ENCODE measurements at regions not wholly inside any gene's neighbourhood (a gene's known extent, or its start where the extent isn't known, plus 50 kb on each side); places are given as distances from the start of the nearest gene placed in this dataset.

DNA sequence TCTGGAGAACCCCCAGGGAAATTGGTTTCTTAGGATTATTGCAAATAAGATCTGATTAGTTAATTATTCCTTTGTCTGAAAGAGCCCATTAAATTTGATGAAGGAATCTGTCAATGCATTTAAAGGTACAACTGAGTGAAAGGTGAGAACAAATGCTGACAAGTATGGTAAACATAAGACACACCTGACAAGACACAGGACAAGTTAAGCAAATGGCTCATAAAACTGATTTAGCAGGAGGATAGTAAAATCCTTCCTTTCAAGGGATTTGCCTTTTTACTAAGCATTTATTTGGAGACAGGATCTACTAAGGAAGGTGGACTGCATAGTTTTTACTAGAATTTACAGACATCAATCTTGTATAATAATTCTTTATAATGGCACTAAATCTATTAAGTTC lies 553.9 kb downstream of the SPRY1 start:
- no peak for TF ChIP-seq POLR2AphosphoS5 (IDR thresholded peaks at IDR 0.05; ENCODE audit: low read depth, low read length)
- TF ChIP-seq TAF1 (IDR thresholded peaks at IDR 0.05; ENCODE audit: borderline replicate concordance, low read depth, low read length): no peak
- TF ChIP-seq POLR2A (IDR thresholded peaks at IDR 0.05; ENCODE audit: low read depth, low read length): no peak
- FAIRE-seq (no peak), DNase-seq (ENCODE audit: insufficient read length) (no peak)

DNA sequence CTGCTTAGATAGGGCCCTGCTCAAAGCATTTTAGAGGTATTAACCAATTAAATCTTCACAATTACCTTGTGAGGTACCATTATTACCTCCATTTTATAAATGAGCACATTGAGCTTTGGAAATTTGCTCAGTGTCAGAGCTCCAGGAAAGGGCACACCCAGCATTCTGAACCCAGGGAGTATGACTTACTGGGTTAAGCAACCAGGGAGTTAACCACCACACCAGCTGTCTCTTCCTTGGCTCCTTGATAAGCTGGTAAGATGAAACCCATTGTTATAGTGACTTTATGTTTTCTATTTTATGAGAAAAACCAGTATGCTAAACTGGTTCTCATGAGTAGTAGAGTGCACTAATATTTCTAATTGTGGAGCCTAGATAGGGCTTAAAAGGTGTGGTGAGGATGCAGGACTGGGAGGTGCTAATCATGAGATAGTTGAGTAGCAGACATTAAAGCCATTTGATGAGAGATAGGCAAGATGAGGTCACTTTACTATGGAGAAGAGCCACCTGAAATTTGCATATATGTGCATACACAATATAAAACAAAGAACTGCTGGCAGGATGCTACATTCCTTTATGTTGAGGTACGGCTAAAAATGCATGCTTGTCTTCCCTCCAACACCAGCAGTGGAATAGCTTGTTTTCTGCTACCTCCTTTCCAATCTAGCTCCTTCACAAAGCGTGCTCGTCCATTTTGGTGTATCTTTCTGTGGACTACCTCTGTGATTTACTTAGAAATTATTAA lies 556.1 kb downstream of the SPRY1 start:
- TF ChIP-seq POLR2A (IDR thresholded peaks at IDR 0.05; ENCODE audit: low read depth, low read length): no peak
- no peak for TF ChIP-seq POLR2AphosphoS5 (IDR thresholded peaks at IDR 0.05; ENCODE audit: low read depth, low read length)
- TF ChIP-seq TAF1 (IDR thresholded peaks at IDR 0.05; ENCODE audit: borderline replicate concordance, low read depth, low read length): no peak
- DNase-seq (ENCODE audit: insufficient read length): no peak
- FAIRE-seq: no peak

DNA sequence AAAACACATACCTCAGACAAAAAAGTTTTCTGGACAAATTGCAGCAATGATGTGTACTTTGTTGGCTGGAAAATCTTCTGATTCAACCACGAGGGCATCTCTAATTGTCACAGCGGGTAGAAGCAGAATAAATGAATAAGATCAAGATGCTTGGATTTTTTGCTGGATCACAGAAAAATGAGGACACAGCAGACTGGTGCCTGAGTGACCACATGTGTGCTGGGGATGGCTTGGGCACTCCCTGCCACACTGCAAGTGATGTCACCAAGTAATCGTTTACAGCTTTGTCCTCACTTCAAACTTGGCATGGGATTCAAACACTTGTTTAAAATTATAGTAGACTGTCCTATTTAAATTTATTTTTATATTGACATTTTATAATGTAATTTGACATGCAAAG lies 557.0 kb downstream of the SPRY1 start:
- DNase-seq (ENCODE audit: insufficient read length) (no peak), FAIRE-seq (no peak)
- no peak for TF ChIP-seq POLR2AphosphoS5 (IDR thresholded peaks at IDR 0.05; ENCODE audit: low read depth, low read length)

DNA sequence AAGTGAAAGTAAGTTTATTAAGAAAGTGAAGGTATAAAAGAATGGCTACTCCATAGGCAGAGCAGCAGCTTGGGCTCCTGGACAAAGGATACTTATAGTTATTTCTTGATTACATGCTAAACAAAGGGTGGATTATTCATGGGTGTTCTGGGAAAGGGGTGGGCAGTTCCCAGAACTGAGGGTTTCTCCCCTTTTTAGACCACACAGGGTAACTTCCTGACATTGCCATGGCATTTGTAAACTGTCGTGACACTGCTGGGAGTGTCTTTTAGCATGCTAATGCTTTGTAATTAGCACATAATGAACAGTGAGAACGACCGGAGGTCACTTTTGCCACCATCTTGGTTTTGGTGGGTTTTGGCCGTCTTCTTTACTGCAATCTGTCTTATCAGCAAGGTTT lies 557.6 kb downstream of the SPRY1 start:
- FAIRE-seq (no peak), DNase-seq (ENCODE audit: insufficient read length) (no peak)
- no peak for TF ChIP-seq POLR2AphosphoS5 (IDR thresholded peaks at IDR 0.05; ENCODE audit: low read depth, low read length)
- no peak for TF ChIP-seq TAF1 (IDR thresholded peaks at IDR 0.05; ENCODE audit: borderline replicate concordance, low read depth, low read length)
- no peak for TF ChIP-seq POLR2A (IDR thresholded peaks at IDR 0.05; ENCODE audit: low read depth, low read length)

DNA sequence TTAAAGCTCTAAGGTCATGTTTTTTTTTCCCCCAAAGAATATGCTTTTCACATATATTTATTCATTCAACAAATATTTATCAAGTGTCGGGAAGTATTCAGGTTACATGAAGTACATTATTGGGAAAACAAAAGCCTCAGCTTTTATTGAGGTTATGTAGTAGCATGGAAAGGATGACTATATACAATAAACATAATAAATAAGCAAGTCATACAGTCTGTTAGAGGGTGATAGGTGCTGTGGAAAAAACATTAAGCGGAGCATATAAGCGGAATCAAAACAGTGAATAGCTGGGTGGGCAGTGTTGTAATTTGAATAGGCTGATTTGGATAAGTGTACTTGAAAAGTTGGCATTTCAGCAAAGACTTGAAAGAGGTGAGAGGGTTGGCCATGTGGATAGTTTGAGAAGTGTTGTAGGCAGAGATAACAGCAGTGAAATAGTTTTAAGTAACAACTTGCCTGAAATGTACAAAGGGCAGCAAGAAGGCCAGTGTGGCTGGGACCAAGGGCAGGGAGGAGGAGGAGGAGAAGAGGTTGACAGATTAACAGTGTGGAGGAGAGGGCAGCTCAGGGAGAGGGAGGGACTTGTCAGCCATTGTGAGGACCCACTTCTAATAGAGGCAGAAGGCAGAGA lies 558.7 kb downstream of the SPRY1 start:
- DNase-seq (ENCODE audit: insufficient read length) (no peak), FAIRE-seq (no peak)
- TF ChIP-seq POLR2AphosphoS5 (IDR thresholded peaks at IDR 0.05; ENCODE audit: low read depth, low read length) (no peak), TAF1 (IDR thresholded peaks at IDR 0.05; ENCODE audit: borderline replicate concordance, low read depth, low read length) (no peak), POLR2A (IDR thresholded peaks at IDR 0.05; ENCODE audit: low read depth, low read length) (no peak)

DNA sequence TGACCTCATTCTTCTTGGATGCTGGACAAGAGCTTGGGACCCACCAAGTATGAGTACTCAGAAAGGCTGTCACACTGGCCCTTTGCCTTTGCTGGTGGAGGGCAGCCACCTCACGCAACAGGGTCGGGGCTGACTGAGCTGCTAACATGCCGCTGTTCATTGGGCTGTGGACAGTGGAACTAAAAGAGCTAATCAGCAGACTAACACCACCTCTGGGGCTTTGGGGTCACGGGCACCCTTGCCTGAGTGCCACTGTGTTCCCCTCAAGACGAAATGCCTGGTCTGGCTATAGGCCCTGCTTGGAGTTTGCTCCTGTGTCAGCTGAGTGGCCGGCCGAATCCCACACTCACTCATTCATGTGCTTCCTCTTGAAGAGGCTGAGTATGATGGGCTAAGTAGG lies 559.6 kb downstream of the SPRY1 start:
- TF ChIP-seq TAF1 (IDR thresholded peaks at IDR 0.05; ENCODE audit: borderline replicate concordance, low read depth, low read length) (no peak), POLR2AphosphoS5 (IDR thresholded peaks at IDR 0.05; ENCODE audit: low read depth, low read length) (no peak), POLR2A (IDR thresholded peaks at IDR 0.05; ENCODE audit: low read depth, low read length) (no peak)
- FAIRE-seq: no peak
- no peak for DNase-seq (ENCODE audit: insufficient read length)

DNA sequence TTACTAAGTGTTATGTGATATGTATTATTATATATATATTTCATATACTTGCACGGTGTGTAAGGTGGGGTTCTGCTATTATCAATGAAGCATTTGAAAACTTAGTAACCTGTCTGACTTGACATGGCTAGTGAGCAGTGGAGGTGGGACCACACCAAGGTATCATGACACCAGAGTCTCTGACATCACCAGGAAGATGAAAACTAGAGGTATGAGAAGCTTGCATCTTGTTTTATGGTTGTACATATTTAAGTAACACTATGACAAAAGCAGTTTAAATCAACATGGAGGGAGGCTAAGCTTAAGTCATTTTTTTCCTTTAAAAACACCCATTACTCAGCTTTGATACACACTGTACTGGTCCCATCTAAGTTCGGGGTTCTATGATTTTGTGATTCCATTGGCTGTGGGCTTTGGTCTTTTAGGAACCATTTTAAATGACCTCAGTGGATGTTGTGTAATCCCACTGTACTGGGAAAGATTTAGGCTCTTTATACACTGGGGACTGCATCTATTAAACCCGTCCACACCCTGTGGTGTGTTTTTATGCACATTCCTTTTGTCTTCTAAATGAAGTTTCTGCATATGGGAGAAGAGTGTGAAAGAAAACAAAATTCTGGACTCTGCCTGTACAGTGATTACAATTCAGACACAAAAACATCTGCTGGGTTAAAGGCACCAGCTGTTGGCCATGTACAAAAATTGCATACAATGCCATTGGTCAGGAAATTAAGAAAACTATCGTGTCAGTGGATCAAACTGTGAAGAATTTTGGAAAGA lies 570.6 kb downstream of the SPRY1 start:
- DNase-seq (ENCODE audit: insufficient read length) (no peak), FAIRE-seq (no peak)
- TF ChIP-seq TAF1 (IDR thresholded peaks at IDR 0.05; ENCODE audit: borderline replicate concordance, low read depth, low read length) (no peak), POLR2A (IDR thresholded peaks at IDR 0.05; ENCODE audit: low read depth, low read length) (no peak)

DNA sequence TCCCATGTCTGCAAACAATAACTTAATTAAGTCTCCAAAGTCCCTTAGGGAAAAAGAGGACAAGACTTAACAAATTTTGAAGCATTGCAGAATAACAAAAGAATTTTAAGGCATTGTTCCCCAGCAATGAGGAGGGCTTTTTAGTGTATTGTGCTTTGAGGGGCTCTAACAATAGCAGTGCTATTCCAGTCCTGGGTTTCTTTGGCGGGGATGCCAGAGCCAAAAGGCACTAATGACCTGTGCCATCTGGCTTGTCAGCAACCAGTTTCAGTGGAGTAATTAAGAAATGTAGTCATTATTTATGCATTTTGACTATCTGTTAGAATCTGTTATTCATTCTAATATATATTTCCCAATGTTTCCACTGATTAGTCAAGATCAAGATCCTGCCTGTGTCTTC lies 575.4 kb downstream of the SPRY1 start:
- DNase-seq (ENCODE audit: insufficient read length) (no peak), FAIRE-seq (no peak)
- no peak for TF ChIP-seq TAF1 (IDR thresholded peaks at IDR 0.05; ENCODE audit: borderline replicate concordance, low read depth, low read length)
- TF ChIP-seq POLR2AphosphoS5 (IDR thresholded peaks at IDR 0.05; ENCODE audit: low read depth, low read length): no peak
- no peak for TF ChIP-seq POLR2A (IDR thresholded peaks at IDR 0.05; ENCODE audit: low read depth, low read length)

DNA sequence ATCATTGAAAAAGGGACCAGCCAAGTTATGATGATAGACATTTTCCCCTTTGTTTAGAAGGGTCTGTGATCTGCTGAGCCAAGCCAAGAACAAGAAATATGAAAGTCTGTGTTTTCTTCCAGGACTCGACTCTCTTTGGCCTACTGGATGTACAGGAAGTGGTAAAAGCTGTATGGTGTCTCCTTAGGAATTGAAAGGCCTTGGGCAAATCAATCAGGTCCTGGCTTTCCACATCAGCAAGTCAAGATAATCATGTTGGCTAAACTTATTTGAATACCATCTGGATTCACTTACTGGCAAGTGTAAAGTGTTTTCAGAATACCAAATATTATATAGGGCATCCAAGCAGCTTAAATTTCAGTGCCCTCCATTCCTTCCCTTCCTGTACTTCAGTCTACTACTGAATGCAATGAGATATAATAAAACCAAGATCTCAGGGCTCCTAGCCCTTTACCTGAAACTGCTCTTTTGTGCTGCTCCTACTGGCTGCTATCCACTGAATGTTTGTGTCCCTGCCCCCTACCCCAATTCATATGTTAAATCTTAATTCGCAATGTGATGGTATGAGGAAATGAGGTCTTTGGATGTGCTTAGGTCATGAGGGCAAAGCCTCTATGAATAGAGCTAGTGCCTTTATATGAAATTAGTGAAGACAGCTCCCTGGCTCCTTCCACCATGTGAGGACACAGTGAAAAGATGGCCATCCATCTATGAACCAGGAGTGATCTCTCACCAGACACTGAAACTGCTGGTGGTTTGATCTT lies 578.0 kb downstream of the SPRY1 start:
- TF ChIP-seq POLR2AphosphoS5 (IDR thresholded peaks at IDR 0.05; ENCODE audit: low read depth, low read length): no peak
- TF ChIP-seq POLR2A (IDR thresholded peaks at IDR 0.05; ENCODE audit: low read depth, low read length): no peak
- no peak for TF ChIP-seq TAF1 (IDR thresholded peaks at IDR 0.05; ENCODE audit: borderline replicate concordance, low read depth, low read length)
- DNase-seq (ENCODE audit: insufficient read length) (no peak), FAIRE-seq (no peak)

DNA sequence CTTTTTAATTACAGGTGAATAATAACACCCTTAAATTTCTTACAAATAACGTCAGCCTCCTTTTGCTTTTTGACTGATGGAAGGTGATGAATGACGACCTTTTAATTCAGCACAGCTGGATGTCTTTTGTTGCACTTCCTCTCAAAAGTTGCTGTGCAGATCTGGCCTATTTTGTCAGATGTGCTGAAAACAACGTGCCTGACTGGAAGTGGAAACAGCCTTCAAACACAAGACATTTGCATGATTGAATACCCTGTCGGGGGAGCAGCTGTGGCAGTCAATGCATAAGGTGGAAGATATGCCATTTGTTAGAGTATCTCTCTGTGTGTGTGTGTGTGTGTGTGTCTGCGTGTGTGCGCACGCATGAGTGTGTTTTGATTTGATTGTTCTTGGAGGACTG lies 579.7 kb downstream of the SPRY1 start:
- no peak for FAIRE-seq
- no peak for DNase-seq (ENCODE audit: insufficient read length)
- TF ChIP-seq POLR2AphosphoS5 (IDR thresholded peaks at IDR 0.05; ENCODE audit: low read depth, low read length) (no peak), POLR2A (IDR thresholded peaks at IDR 0.05; ENCODE audit: low read depth, low read length) (no peak), TAF1 (IDR thresholded peaks at IDR 0.05; ENCODE audit: borderline replicate concordance, low read depth, low read length) (no peak)

DNA sequence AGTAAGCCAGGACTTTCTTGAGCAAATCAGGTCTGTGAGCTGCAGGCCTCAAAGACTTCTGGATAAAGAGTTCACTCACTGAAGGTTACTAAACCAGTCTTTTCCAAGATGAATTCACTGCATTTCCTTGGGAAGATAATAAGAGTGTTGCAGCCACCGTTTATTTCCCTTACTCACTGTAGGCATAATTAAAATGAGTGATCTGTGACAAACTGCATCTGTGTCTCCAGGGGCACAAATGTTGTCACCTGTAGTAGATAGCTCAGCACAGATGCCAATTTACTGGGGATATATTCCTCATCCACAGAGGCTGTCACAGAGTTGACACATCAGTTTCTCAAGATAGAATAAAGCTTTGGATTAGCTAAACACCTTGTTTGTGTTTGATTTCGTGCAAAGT lies 580.2 kb downstream of the SPRY1 start:
- no peak for FAIRE-seq

More for the DNA sequence above, 580.2 kb downstream of the SPRY1 start:
- DNase-seq (ENCODE audit: insufficient read length): no peak
- TF ChIP-seq POLR2AphosphoS5 (IDR thresholded peaks at IDR 0.05; ENCODE audit: low read depth, low read length) (no peak), POLR2A (IDR thresholded peaks at IDR 0.05; ENCODE audit: low read depth, low read length) (no peak), TAF1 (IDR thresholded peaks at IDR 0.05; ENCODE audit: borderline replicate concordance, low read depth, low read length) (no peak)

Data from GM12892 (cell line).